ENCODE measurements at regions not wholly inside any gene's neighbourhood (a gene's known extent, or its start where the extent isn't known, plus 50 kb on each side); places are given as distances from the start of the nearest gene placed in this dataset.

GRCh38 chr6:22694092-22694724, 124.8 kb downstream of the HDGFL1 start:
- Histone ChIP-seq H3K36me3 (no peaks in the 10 kb centered on the region), H3K27me3 (no peaks in the 10 kb centered on the region), H3K9me3 (peaks cover 0 to 6% (median 0%) of the 10 kb centered on the region in 11 donors), H3K4me1 (peaks cover 0 to 10% (median under 1%) of the 10 kb centered on the region in 9 donors), H3K4me3 (no peak overlapping the region), H3K27ac (no peak overlapping the region)
- TF ChIP-seq, protein P1, sequence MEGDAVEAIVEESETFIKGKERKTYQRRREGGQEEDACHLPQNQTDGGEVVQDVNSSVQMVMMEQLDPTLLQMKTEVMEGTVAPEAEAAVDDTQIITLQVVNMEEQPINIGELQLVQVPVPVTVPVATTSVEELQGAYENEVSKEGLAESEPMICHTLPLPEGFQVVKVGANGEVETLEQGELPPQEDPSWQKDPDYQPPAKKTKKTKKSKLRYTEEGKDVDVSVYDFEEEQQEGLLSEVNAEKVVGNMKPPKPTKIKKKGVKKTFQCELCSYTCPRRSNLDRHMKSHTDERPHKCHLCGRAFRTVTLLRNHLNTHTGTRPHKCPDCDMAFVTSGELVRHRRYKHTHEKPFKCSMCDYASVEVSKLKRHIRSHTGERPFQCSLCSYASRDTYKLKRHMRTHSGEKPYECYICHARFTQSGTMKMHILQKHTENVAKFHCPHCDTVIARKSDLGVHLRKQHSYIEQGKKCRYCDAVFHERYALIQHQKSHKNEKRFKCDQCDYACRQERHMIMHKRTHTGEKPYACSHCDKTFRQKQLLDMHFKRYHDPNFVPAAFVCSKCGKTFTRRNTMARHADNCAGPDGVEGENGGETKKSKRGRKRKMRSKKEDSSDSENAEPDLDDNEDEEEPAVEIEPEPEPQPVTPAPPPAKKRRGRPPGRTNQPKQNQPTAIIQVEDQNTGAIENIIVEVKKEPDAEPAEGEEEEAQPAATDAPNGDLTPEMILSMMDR (IDR thresholded peaks at IDR 0.05): no peak
- intact Hi-C loops (cut with DNase I): no loop called here
- DNase-seq: no peak
- WGBS, 2 donors: 88 to 96% methylated on average over 1 of the region's 1 CpG
- ATAC-seq: no peak

DNA sequence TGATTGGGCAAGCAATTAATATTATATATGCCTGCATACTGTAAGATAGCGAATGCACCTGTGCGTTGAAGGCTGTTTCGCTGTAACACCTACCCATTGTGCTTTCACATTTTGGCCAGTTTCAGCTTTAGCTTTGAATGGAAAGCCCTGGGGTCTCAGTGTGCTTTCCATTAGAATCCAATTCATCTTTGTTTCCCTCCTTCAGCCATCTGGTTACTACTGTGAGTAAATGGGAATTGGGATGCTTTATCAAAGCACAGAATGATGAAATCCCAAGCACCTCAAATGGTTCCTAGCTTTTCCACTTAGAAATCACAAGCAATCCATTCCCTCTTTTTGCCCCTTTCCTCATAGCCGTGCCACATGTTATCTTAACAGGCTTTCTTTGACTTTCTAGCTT, 127.1 kb downstream of the HDGFL1 start:
- Histone ChIP-seq H3K9me3 (no peaks in the 10 kb centered on the region), H3K27me3 (no peaks in the 10 kb centered on the region), H3K36me3 (no peaks in the 10 kb centered on the region), H3K4me3 (no peak overlapping the region), H3K27ac (no peak overlapping the region), H3K4me1 (peaks cover 0 to 14% (median 5%) of the 10 kb centered on the region in 9 donors)
- intact Hi-C loops (cut with DNase I): no loop called here
- WGBS, 2 donors: 96 to 97% methylated on average over 4 of the region's 4 CpGs
- no peak for DNase-seq
- ATAC-seq: no peak
- TF ChIP-seq, protein P1 (IDR thresholded peaks at IDR 0.05): no peak

DNA sequence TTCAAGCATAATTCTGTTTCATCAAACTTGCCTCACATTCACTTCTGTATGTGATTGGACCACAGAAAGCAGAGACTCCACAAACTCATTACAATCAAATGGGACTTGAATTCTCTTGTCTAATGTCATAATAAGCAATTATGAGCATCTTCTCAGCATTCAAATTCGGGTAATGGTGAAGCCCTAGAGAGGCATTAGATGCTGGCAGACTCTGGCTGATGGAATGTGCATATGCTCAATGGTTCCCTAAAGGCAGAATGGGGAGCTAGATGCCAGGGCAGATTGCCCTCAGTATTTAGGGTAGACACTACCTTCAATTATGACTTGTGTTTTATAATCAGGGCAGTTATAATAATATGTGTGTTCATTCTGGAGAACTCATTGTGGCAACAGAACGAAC, 127.9 kb downstream of the HDGFL1 start:
- 85 to 91% methylated on average over 2 of the region's 2 CpGs for WGBS, 2 donors
- no peaks in the 10 kb centered on the region for H3K27me3 ChIP-seq
- H3K4me1 ChIP-seq: peaks cover 0 to 14% (median 5%) of the 10 kb centered on the region in 9 donors
- DNase-seq (no peak), ATAC-seq (no peak)
- TF ChIP-seq, protein P1 (IDR thresholded peaks at IDR 0.05): no peak
- no peaks in the 10 kb centered on the region for H3K9me3 ChIP-seq
- intact Hi-C loops (cut with DNase I): no loop called here
- H3K27ac ChIP-seq: no peak overlapping the region
- no peak overlapping the region for H3K4me3 ChIP-seq
- no peaks in the 10 kb centered on the region for H3K36me3 ChIP-seq

- no peaks in the 10 kb centered on the region for H3K36me3 ChIP-seq
- H3K27ac ChIP-seq: peak overlapping the region in 2 of 10 donors; percentile 17 to 28
- intact Hi-C loops (cut with DNase I): no loop called here
These were observed 129.8 kb downstream of the HDGFL1 start for GRCh38 chr6:22699151-22699550.

More at GRCh38 chr6:22699151-22699550, 129.8 kb downstream of the HDGFL1 start:
- H3K27me3 ChIP-seq: no peaks in the 10 kb centered on the region
- peaks cover 0 to 14% (median 5%) of the 10 kb centered on the region in 9 donors for H3K4me1 ChIP-seq
- WGBS, 2 donors: 26 to 64% methylated on average over 6 of the region's 6 CpGs
- TF ChIP-seq, protein P1 (IDR thresholded peaks at IDR 0.05): no peak
- H3K4me3 ChIP-seq: no peak overlapping the region
- no peak for DNase-seq
- ATAC-seq: peak in 1 of 8 donors; percentile 30
- no peaks in the 10 kb centered on the region for H3K9me3 ChIP-seq
